ENCODE measurements at regions not wholly inside any gene's neighbourhood (a gene's known extent, or its start where the extent isn't known, plus 50 kb on each side); places are given as distances from the start of the nearest gene placed in this dataset.

- H3K4me3 ChIP-seq (ENCODE audit: low read length in 3 of 3) = no peak overlapping the region
- H3K9me3 ChIP-seq (ENCODE audit: control insufficient read depth in 2 of 3, insufficient read depth in 1 of 3, low read length in 3 of 3) = no peaks in the 10 kb centered on the region
- no peaks in the 10 kb centered on the region for H3K4me1 ChIP-seq (ENCODE audit: control insufficient read depth in 2 of 3, insufficient read depth in 2 of 3, low read depth in 1 of 3, low read length in 3 of 3)
- no peaks in the 10 kb centered on the region for H3K27me3 ChIP-seq (ENCODE audit: control insufficient read depth, insufficient read depth, low read length)
- intact Hi-C loops (cut with DNase I) = no loop called here
- H3K36me3 ChIP-seq (ENCODE audit: control insufficient read depth in 2 of 3, insufficient read depth in 3 of 3, low read length in 3 of 3) = no peaks in the 10 kb centered on the region
- no peak overlapping the region for H3K27ac ChIP-seq (ENCODE audit: low read depth in 2 of 2, low read length in 2 of 2)
- no peak for FAIRE-seq
- peak in 1 of 5 donors; percentile 29 for DNase-seq
- H3K9ac ChIP-seq (ENCODE audit: low read length in 3 of 3) = no peak overlapping the region
- TF ChIP-seq CTCF (IDR thresholded peaks at IDR 0.05; ENCODE audit: borderline replicate concordance, extremely low read depth, insufficient read depth) = no peak
Observed at GRCh38 chr1:5751163-5751540, 241.1 kb downstream of the NPHP4 start.

DNA sequence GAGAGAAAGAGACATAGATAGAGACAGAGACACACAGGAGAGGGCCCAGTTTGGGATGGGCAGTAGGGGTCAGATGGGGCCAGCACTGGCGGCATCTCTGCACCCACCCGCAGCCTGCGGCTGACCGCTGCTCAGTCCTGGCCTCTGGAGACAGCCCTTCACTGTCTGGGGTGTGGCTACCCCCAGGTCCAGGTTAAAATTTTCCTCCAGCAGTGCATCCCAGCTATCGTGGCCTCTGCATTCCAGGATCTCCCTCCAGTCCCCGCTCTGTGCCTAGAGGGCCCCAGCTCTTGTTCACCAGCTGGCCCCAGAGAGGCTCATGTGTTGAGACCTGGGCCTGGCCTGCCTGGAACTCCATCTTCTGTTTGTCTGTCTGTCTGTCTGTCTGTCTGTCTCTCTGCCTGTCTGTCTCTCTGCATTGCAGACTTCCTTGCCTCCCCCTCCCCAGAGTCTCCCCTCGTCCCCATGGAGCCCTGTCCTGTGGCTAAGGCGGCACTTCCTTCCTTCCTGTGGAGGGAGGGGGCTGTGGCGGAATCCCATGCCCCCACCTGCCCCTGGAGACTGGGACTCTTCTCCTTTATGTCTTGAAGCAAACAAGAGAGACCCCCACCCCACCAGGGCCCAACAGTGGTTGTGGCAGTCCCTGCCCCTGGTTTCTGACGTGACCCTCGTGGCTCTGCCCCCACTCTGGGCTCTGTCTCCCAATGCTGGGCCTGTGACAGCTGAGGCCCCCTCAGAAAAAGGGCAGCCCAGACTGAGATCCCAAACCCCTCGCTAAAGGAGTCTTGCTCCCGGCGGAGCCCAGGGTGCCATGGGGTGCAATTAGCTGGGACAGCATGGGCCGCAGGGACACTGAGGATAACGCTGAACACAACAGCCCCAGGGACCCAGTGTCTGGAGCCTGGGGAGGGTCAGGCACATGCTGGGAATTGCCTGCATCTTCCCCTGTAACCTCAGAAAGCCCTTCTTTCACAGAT, 241.8 kb downstream of the NPHP4 start:
- DNase-seq (no peak), FAIRE-seq (no peak)
- Histone ChIP-seq H3K27me3 (ENCODE audit: control insufficient read depth, insufficient read depth, low read length) (no peaks in the 10 kb centered on the region), H3K9ac (ENCODE audit: low read length in 3 of 3) (no peak overlapping the region), H3K27ac (ENCODE audit: low read depth in 2 of 2, low read length in 2 of 2) (no peak overlapping the region), H3K9me3 (ENCODE audit: control insufficient read depth in 2 of 3, insufficient read depth in 1 of 3, low read length in 3 of 3) (no peaks in the 10 kb centered on the region), H3K4me1 (ENCODE audit: control insufficient read depth in 2 of 3, insufficient read depth in 2 of 3, low read depth in 1 of 3, low read length in 3 of 3) (no peaks in the 10 kb centered on the region), H3K4me3 (ENCODE audit: low read length in 3 of 3) (no peak overlapping the region), H3K36me3 (ENCODE audit: control insufficient read depth in 2 of 3, insufficient read depth in 3 of 3, low read length in 3 of 3) (no peaks in the 10 kb centered on the region)
- intact Hi-C loops (cut with DNase I) = no loop called here
- no peak for TF ChIP-seq CTCF (IDR thresholded peaks at IDR 0.05; ENCODE audit: borderline replicate concordance, extremely low read depth, insufficient read depth)

DNA sequence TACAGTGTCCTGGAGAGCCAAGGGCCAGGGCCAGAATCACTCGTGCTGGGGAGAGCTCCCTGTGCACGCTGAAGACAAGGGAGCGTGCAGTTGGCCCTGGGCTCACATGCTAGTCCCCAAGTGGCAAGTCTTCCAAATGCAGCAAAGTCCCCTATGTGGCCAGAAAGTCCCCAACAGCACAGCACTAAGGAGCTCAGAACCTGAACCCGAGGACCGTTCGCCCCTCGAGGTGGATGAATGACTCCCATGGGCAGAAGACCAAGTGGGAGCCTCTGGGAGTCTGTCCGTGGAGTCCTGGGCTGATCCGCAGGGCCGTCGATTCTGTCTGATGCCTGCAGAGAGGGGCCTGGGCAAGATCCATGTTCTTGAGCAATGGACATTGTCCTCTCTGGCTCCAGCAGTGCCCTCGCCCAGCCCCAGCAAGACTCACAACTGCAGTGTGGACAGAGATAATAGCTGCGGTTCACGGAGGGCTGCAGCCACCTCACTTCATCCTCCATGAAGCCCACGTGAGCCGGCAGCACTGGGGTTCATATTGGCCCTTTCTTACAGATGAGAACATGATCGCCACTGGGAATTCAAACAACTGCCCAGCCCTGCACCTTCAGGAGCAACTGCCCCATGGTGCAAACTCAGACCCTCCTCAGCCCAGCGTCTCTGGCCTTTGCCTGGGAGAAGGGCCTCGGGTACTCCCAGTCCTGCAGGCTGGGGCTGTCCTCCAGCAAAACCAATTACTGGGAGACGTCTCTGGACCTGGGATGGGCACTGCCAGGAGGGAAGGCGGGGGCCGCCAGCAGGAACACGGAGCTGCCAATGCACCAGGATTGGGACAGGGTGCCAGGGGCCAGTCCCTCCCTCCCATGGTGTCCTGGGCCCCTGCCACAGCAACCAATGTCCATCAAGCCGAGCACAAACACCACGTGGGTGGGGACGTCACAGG, 243.7 kb downstream of the NPHP4 start:
- H3K4me1 ChIP-seq (ENCODE audit: control insufficient read depth in 2 of 3, insufficient read depth in 2 of 3, low read depth in 1 of 3, low read length in 3 of 3) = peaks cover 0 to 4% (median 0%) of the 10 kb centered on the region in 3 donors
- no peak for FAIRE-seq
- intact Hi-C loops (cut with DNase I) = loop anchor here (10.0 kb wide), 1 partner anchor 1094 kb away; the partner anchor contains the start of gene AJAP1

More for the DNA sequence above, 243.7 kb downstream of the NPHP4 start:
- peak in 1 of 5 donors; percentile 64 for DNase-seq
- Histone ChIP-seq H3K9ac (ENCODE audit: low read length in 3 of 3) (no peak overlapping the region), H3K4me3 (ENCODE audit: low read length in 3 of 3) (no peak overlapping the region), H3K27me3 (ENCODE audit: control insufficient read depth, insufficient read depth, low read length) (no peaks in the 10 kb centered on the region), H3K9me3 (ENCODE audit: control insufficient read depth in 2 of 3, insufficient read depth in 1 of 3, low read length in 3 of 3) (no peaks in the 10 kb centered on the region), H3K27ac (ENCODE audit: low read depth in 2 of 2, low read length in 2 of 2) (no peak overlapping the region), H3K36me3 (ENCODE audit: control insufficient read depth in 2 of 3, insufficient read depth in 3 of 3, low read length in 3 of 3) (no peaks in the 10 kb centered on the region)
- TF ChIP-seq CTCF (IDR thresholded peaks at IDR 0.05; ENCODE audit: borderline replicate concordance, extremely low read depth, insufficient read depth) = no peak
